ENCODE measurements at regions not wholly inside any gene's neighbourhood (a gene's known extent, or its start where the extent isn't known, plus 50 kb on each side); places are given as distances from the start of the nearest gene placed in this dataset.

DNA sequence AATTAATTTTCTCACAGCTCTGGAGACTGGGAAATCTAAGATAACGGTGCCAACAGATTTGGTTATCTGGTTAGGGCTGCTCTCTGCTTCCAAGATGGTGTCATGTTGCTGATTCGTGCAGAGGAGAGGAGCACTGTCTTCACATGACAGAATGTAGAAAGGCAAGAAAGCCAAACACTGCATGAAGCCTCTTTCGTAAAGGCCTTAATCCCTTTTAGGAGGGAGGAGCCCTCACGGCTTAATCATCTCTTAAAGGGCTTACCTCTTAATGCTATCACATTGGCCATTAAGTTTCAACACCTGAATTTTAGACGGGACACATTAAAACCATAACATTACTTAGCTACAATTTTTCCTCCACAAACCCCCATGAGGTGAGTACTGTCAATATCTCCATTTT is 174.1 kb downstream of the COX18 start:
- TF ChIP-seq POLR2A (IDR thresholded peaks at IDR 0.05; ENCODE audit: low read depth) (no peak), CTCF (IDR thresholded peaks at IDR 0.05) (no peak)

Data from esophagus muscularis mucosa (tissue), 3 donors.